ENCODE measurements at regions not wholly inside any gene's neighbourhood (a gene's known extent, or its start where the extent isn't known, plus 50 kb on each side); places are given as distances from the start of the nearest gene placed in this dataset.
"Not testable (repeated sequence)": the region's sequence is repeated elsewhere in the genome, so short reads cannot be mapped to it uniquely, and the experiment has no call there.

- ATAC-seq (no peak), DNase-seq (ENCODE audit: low spot score) (no peak)
- H3K36me3 Mint-ChIP-seq: peaks cover 8% of the 10 kb centered on the region
- H3K27ac Mint-ChIP-seq: no peak overlapping the region
- H3K27me3 Mint-ChIP-seq (ENCODE audit: low read depth): no peaks in the 10 kb centered on the region
- no peak overlapping the region for H3K4me3 Mint-ChIP-seq
- ChIA-PET POLR2A (no interaction called here), CTCF (no interaction called here)
- peaks cover 15% of the 10 kb centered on the region for H3K9me3 Mint-ChIP-seq
- peaks cover 42% of the 10 kb centered on the region for H3K4me1 Mint-ChIP-seq
- TF ChIP-seq RORB (CRISPR knock-in tag; IDR thresholded peaks at IDR 0.05) (no peak), MAX (CRISPR knock-in tag; IDR thresholded peaks at IDR 0.05) (no peak), ARID4B (CRISPR knock-in tag; IDR thresholded peaks at IDR 0.05; ENCODE audit: borderline replicate concordance) (no peak), OVOL2 (CRISPR knock-in tag; IDR thresholded peaks at IDR 0.05; ENCODE audit: borderline replicate concordance) (no peak), ZNF281 (CRISPR knock-in tag; IDR thresholded peaks at IDR 0.05) (no peak), NR2C2 (CRISPR knock-in tag; IDR thresholded peaks at IDR 0.05) (no peak), ZNF671 (CRISPR knock-in tag; IDR thresholded peaks at IDR 0.05) (no peak), CTCF (IDR thresholded peaks at IDR 0.05) (no peak), ZNF232 (CRISPR knock-in tag; IDR thresholded peaks at IDR 0.05) (no peak), RELA (CRISPR knock-in tag; IDR thresholded peaks at IDR 0.05; ENCODE audit: borderline replicate concordance) (no peak), EMX1 (CRISPR knock-in tag; IDR thresholded peaks at IDR 0.05) (no peak), TCF7 (CRISPR knock-in tag; IDR thresholded peaks at IDR 0.05; ENCODE audit: low read depth) (no peak), MLX (CRISPR knock-in tag; IDR thresholded peaks at IDR 0.05) (no peak)
Observed at GRCh38 chr3:20974396-20974795, 776.6 kb downstream of the ZNF385D start.

GRCh38 chr3:20970807-20971206 lies 780.2 kb downstream of the ZNF385D start:
- H3K27me3 Mint-ChIP-seq (ENCODE audit: low read depth); H3K4me3 Mint-ChIP-seq; CTCF ChIA-PET; POLR2A ChIA-PET; H3K36me3 Mint-ChIP-seq; ATAC-seq; DNase-seq (ENCODE audit: low spot score); H3K27ac Mint-ChIP-seq: not testable (repeated sequence)
- H3K9me3 Mint-ChIP-seq: peaks cover 15% of the 10 kb centered on the region
- H3K4me1 Mint-ChIP-seq: peaks cover 24% of the 10 kb centered on the region

- H3K27me3 Mint-ChIP-seq (ENCODE audit: low read depth); H3K9me3 Mint-ChIP-seq; POLR2A ChIA-PET; CTCF ChIA-PET; ATAC-seq; H3K27ac Mint-ChIP-seq; H3K36me3 Mint-ChIP-seq; H3K4me3 Mint-ChIP-seq; DNase-seq (ENCODE audit: low spot score): not testable (repeated sequence)
- H3K4me1 Mint-ChIP-seq: peaks cover 19% of the 10 kb centered on the region
Observed at GRCh38 chr3:20967485-20967884, 781.5 kb upstream of the SGO1 start.
